Lung microvascular endothelial cell (primary cell): ENCODE measurements at regions not wholly inside any gene's neighbourhood (a gene's known extent, or its start where the extent isn't known, plus 50 kb on each side); places are given as distances from the start of the nearest gene placed in this dataset.

Experiments
- DNase-seq, 2 donors: peaks; one replicate each; pipeline versions ENCODE4 v3.0.0 to v3.0.0-alpha.2; 2010; ENCODE audit warnings: low read depth in 2 of 2

GRCh38 chrX:51437521-51437920 is 58.9 kb downstream of the NUDT11 start:
- no peak for DNase-seq

GRCh38 chrX:51435101-51435500 is 61.3 kb downstream of the NUDT11 start:
- DNase-seq, result no peak

- DNase-seq, result no peak
Observed at GRCh38 chrX:51421972-51422597, 74.3 kb downstream of the NUDT11 start.

GRCh38 chrX:51420610-51421009 is 75.8 kb downstream of the NUDT11 start:
- peak; percentile 44 to 60 for DNase-seq

- DNase-seq, result no peak
Observed at GRCh38 chrX:51408462-51408861, 75.8 kb downstream of the NUDT10 start.

- no peak for DNase-seq
Observed at GRCh38 chrX:51407520-51408409, 75.1 kb downstream of the NUDT10 start.

GRCh38 chrX:51406688-51407519 is 74.3 kb downstream of the NUDT10 start:
- no peak for DNase-seq

GRCh38 chrX:51404445-51404844 is 71.8 kb downstream of the NUDT10 start:
- no peak for DNase-seq

- DNase-seq, result no peak
Observed at GRCh38 chrX:51395810-51396728, 63.4 kb downstream of the NUDT10 start.

- no peak for DNase-seq
Observed at GRCh38 chrX:51395480-51395809, 62.8 kb downstream of the NUDT10 start.
